ENCODE measurements at regions not wholly inside any gene's neighbourhood (a gene's known extent, or its start where the extent isn't known, plus 50 kb on each side); places are given as distances from the start of the nearest gene placed in this dataset.
"Not testable (repeated sequence)": the region's sequence is repeated elsewhere in the genome, so short reads cannot be mapped to it uniquely, and the experiment has no call there.

- Histone ChIP-seq H3K9ac (ENCODE audit: low read depth, low read length) (no peak overlapping the region), H3K27ac (ENCODE audit: low read length) (no peak overlapping the region), H3K4me1 (ENCODE audit: insufficient read depth, low read length) (no peaks in the 10 kb centered on the region), H3K27me3 (ENCODE audit: insufficient read depth, low read length) (no peaks in the 10 kb centered on the region), H3K4me3 (ENCODE audit: low read length) (no peak overlapping the region), H3K9me3 (ENCODE audit: insufficient read depth, low read depth, low read length) (no peaks in the 10 kb centered on the region), H3K36me3 (ENCODE audit: insufficient read depth, low read depth, low read length) (no peaks in the 10 kb centered on the region)
These were observed 445.8 kb downstream of the HTR1B start for GRCh38 chr6:77017537-77017936.

GRCh38 chr6:77015350-77015749 lies 447.9 kb downstream of the HTR1B start:
- H3K36me3 ChIP-seq (ENCODE audit: insufficient read depth, low read depth, low read length): no peaks in the 10 kb centered on the region
- no peak overlapping the region for H3K4me3 ChIP-seq (ENCODE audit: low read length)
- no peaks in the 10 kb centered on the region for H3K9me3 ChIP-seq (ENCODE audit: insufficient read depth, low read depth, low read length)
- no peak overlapping the region for H3K9ac ChIP-seq (ENCODE audit: low read depth, low read length)
- no peak overlapping the region for H3K27ac ChIP-seq (ENCODE audit: low read length)
- H3K27me3 ChIP-seq (ENCODE audit: insufficient read depth, low read length): no peaks in the 10 kb centered on the region
- no peaks in the 10 kb centered on the region for H3K4me1 ChIP-seq (ENCODE audit: insufficient read depth, low read length)

- Histone ChIP-seq H3K4me3 (ENCODE audit: low read length) (no peak overlapping the region), H3K27me3 (ENCODE audit: insufficient read depth, low read length) (no peaks in the 10 kb centered on the region), H3K9ac (ENCODE audit: low read depth, low read length) (no peak overlapping the region), H3K27ac (ENCODE audit: low read length) (no peak overlapping the region), H3K4me1 (ENCODE audit: insufficient read depth, low read length) (no peaks in the 10 kb centered on the region), H3K9me3 (ENCODE audit: insufficient read depth, low read depth, low read length) (no peaks in the 10 kb centered on the region), H3K36me3 (ENCODE audit: insufficient read depth, low read depth, low read length) (no peaks in the 10 kb centered on the region)
These were observed 451.3 kb downstream of the HTR1B start for GRCh38 chr6:77011929-77012545.

- Histone ChIP-seq H3K27me3 (ENCODE audit: insufficient read depth, low read length) (no peaks in the 10 kb centered on the region), H3K9me3 (ENCODE audit: insufficient read depth, low read depth, low read length) (no peaks in the 10 kb centered on the region), H3K4me1 (ENCODE audit: insufficient read depth, low read length) (no peaks in the 10 kb centered on the region), H3K36me3 (ENCODE audit: insufficient read depth, low read depth, low read length) (no peaks in the 10 kb centered on the region), H3K27ac (ENCODE audit: low read length) (no peak overlapping the region), H3K4me3 (ENCODE audit: low read length) (no peak overlapping the region), H3K9ac (ENCODE audit: low read depth, low read length) (no peak overlapping the region)
These were observed 452.3 kb downstream of the HTR1B start for GRCh38 chr6:77010931-77011542.

- H3K4me1 ChIP-seq (ENCODE audit: insufficient read depth, low read length): no peaks in the 10 kb centered on the region
- no peak overlapping the region for H3K9ac ChIP-seq (ENCODE audit: low read depth, low read length)
- H3K9me3 ChIP-seq (ENCODE audit: insufficient read depth, low read depth, low read length): no peaks in the 10 kb centered on the region
- no peaks in the 10 kb centered on the region for H3K36me3 ChIP-seq (ENCODE audit: insufficient read depth, low read depth, low read length)
- no peak overlapping the region for H3K27ac ChIP-seq (ENCODE audit: low read length)
- no peak overlapping the region for H3K4me3 ChIP-seq (ENCODE audit: low read length)
- no peaks in the 10 kb centered on the region for H3K27me3 ChIP-seq (ENCODE audit: insufficient read depth, low read length)
These were observed 470.7 kb downstream of the HTR1B start for GRCh38 chr6:76992553-76992952.

GRCh38 chr6:76984572-76984971 lies 478.7 kb downstream of the HTR1B start:
- Histone ChIP-seq H3K36me3 (ENCODE audit: insufficient read depth, low read depth, low read length) (no peaks in the 10 kb centered on the region), H3K4me1 (ENCODE audit: insufficient read depth, low read length) (no peaks in the 10 kb centered on the region), H3K27ac (ENCODE audit: low read length) (no peak overlapping the region), H3K4me3 (ENCODE audit: low read length) (no peak overlapping the region), H3K27me3 (ENCODE audit: insufficient read depth, low read length) (no peaks in the 10 kb centered on the region), H3K9ac (ENCODE audit: low read depth, low read length) (no peak overlapping the region), H3K9me3 (ENCODE audit: insufficient read depth, low read depth, low read length) (no peaks in the 10 kb centered on the region)

GRCh38 chr6:76982476-76983199 lies 480.7 kb downstream of the HTR1B start:
- H3K27me3 ChIP-seq (ENCODE audit: insufficient read depth, low read length): no peaks in the 10 kb centered on the region
- no peaks in the 10 kb centered on the region for H3K4me1 ChIP-seq (ENCODE audit: insufficient read depth, low read length)

GRCh38 chr6:76972474-76972873 lies 490.8 kb downstream of the HTR1B start:
- no peaks in the 10 kb centered on the region for H3K4me1 ChIP-seq (ENCODE audit: insufficient read depth, low read length)
- no peak overlapping the region for H3K9ac ChIP-seq (ENCODE audit: low read depth, low read length)
- no peak overlapping the region for H3K4me3 ChIP-seq (ENCODE audit: low read length)
- H3K27me3 ChIP-seq (ENCODE audit: insufficient read depth, low read length): no peaks in the 10 kb centered on the region
- no peak overlapping the region for H3K27ac ChIP-seq (ENCODE audit: low read length)
- H3K9me3 ChIP-seq (ENCODE audit: insufficient read depth, low read depth, low read length): no peaks in the 10 kb centered on the region
- no peaks in the 10 kb centered on the region for H3K36me3 ChIP-seq (ENCODE audit: insufficient read depth, low read depth, low read length)

More at GRCh38 chr6:76982476-76983199, 480.7 kb downstream of the HTR1B start:
- no peaks in the 10 kb centered on the region for H3K36me3 ChIP-seq (ENCODE audit: insufficient read depth, low read depth, low read length)
- no peak overlapping the region for H3K27ac ChIP-seq (ENCODE audit: low read length)
- no peak overlapping the region for H3K9ac ChIP-seq (ENCODE audit: low read depth, low read length)
- no peak overlapping the region for H3K4me3 ChIP-seq (ENCODE audit: low read length)
- no peaks in the 10 kb centered on the region for H3K9me3 ChIP-seq (ENCODE audit: insufficient read depth, low read depth, low read length)

GRCh38 chr6:76959177-76959576 lies 504.1 kb downstream of the HTR1B start:
- not testable (repeated sequence) for H3K9me3 ChIP-seq (ENCODE audit: insufficient read depth, low read depth, low read length); H3K9ac ChIP-seq (ENCODE audit: low read depth, low read length); H3K27ac ChIP-seq (ENCODE audit: low read length); H3K27me3 ChIP-seq (ENCODE audit: insufficient read depth, low read length); H3K4me1 ChIP-seq (ENCODE audit: insufficient read depth, low read length); H3K4me3 ChIP-seq (ENCODE audit: low read length); H3K36me3 ChIP-seq (ENCODE audit: insufficient read depth, low read depth, low read length)

- no peaks in the 10 kb centered on the region for H3K27me3 ChIP-seq (ENCODE audit: insufficient read depth, low read length)
- H3K9ac ChIP-seq (ENCODE audit: low read depth, low read length): no peak overlapping the region
- H3K4me1 ChIP-seq (ENCODE audit: insufficient read depth, low read length): no peaks in the 10 kb centered on the region
- no peak overlapping the region for H3K4me3 ChIP-seq (ENCODE audit: low read length)
- no peaks in the 10 kb centered on the region for H3K36me3 ChIP-seq (ENCODE audit: insufficient read depth, low read depth, low read length)
- H3K27ac ChIP-seq (ENCODE audit: low read length): no peak overlapping the region
- no peaks in the 10 kb centered on the region for H3K9me3 ChIP-seq (ENCODE audit: insufficient read depth, low read depth, low read length)
These were observed 520.9 kb downstream of the HTR1B start for GRCh38 chr6:76942203-76942966.

GRCh38 chr6:76940191-76940590 lies 523.1 kb downstream of the HTR1B start:
- H3K9ac ChIP-seq (ENCODE audit: low read depth, low read length): no peak overlapping the region
- no peak overlapping the region for H3K27ac ChIP-seq (ENCODE audit: low read length)
- no peaks in the 10 kb centered on the region for H3K4me1 ChIP-seq (ENCODE audit: insufficient read depth, low read length)
- H3K4me3 ChIP-seq (ENCODE audit: low read length): no peak overlapping the region
- H3K9me3 ChIP-seq (ENCODE audit: insufficient read depth, low read depth, low read length): no peaks in the 10 kb centered on the region
- H3K27me3 ChIP-seq (ENCODE audit: insufficient read depth, low read length): no peaks in the 10 kb centered on the region
- no peaks in the 10 kb centered on the region for H3K36me3 ChIP-seq (ENCODE audit: insufficient read depth, low read depth, low read length)
